K562 (cell line): ENCODE measurements at regions not wholly inside any gene's neighbourhood (a gene's known extent, or its start where the extent isn't known, plus 50 kb on each side); places are given as distances from the start of the nearest gene placed in this dataset.

Experiments
- ATAC-seq: fragments of 200-7000 bp; cut with Tn5 transposase; 3 replicates; pipeline ENCODE4 v1.9.1; 2020; ENCODE audit warnings: moderate library complexity
- BruUV-seq: library from RNA; stranded (reverse); fragments of 400-500 nt; replicated peaks from 2 replicates; lab custom pipeline; 2021; lab: Mats Ljungman, UMichigan
- CTCF ChIA-PET: fragments of 300-600 bp; formaldehyde crosslinking; extraction: SDS; loops from one replicate; lab custom pipeline; 2021; ENCODE audit warnings: low intra/inter-chr PET ratio; lab: Yijun Ruan, JAX
- POLR2A ChIA-PET: fragments of 300-600, 350-650 bp; sonication (Branson Sonifier 250); formaldehyde crosslinking; extraction: SDS; loops from one replicate; lab custom pipeline; 2021; ENCODE audit warnings: antibody characterized with exemption, inconsistent platforms; lab: Yijun Ruan, JAX
- DNase-seq, 4 experiments: peaks; one replicate each; pipeline versions ENCODE4 v3.0.0 to v3.0.0-alpha.2; 2011 to 2018; ENCODE audit warnings: low spot score in 3 of 4, mixed read lengths in 3 of 4; ENCODE audit errors: extremely low read depth in 1 of 4
- FAIRE-seq: peaks from 2 replicates; lab custom pipeline; 2011; peaks lifted over from hg19 to GRCh38; lab: Jason Lieb, UNC
- H2AFZ ChIP-seq: 2 replicates; pipeline ENCODE4 v1.6.0; 2011; ENCODE audit warnings: low read depth, low read length, control low read depth, inconsistent platforms
- H3K27ac ChIP-seq: fragments of 200-600 bp; 3 replicates; pipeline ENCODE4 v1.8.0; 2011; ENCODE audit warnings: low read depth, mild to moderate bottlenecking, control low read depth, inconsistent platforms, low read length, moderate library complexity, mixed read lengths; ENCODE audit errors: extremely low read depth
- H3K27me3 ChIP-seq, 2 experiments: fragments of 300-600 bp in 1 of 2; 2 replicates in 1 of 2; 3 replicates in 1 of 2; pipeline versions ENCODE4 v1.6.0 to v1.8.0; 2011; ENCODE audit warnings: inconsistent platforms in 2 of 2, low read length in 2 of 2, mild to moderate bottlenecking in 1 of 2, mixed read lengths in 1 of 2, moderate library complexity in 1 of 2; ENCODE audit not compliant: control insufficient read depth in 2 of 2, insufficient read depth in 2 of 2
- H3K36me3 ChIP-seq: fragments of 300-600 bp; 3 replicates; pipeline ENCODE4 v1.8.0; 2011; ENCODE audit warnings: mild to moderate bottlenecking, low read length, inconsistent platforms; ENCODE audit not compliant: control insufficient read depth, insufficient read depth
- H3K4me1 ChIP-seq, 2 experiments: fragments of 200-600 bp in 1 of 2; replicated peaks in 1 of 2; 2 replicates in 1 of 2; 3 replicates in 1 of 2; pipeline versions ENCODE4 v1.5.1 to v1.8.0; 2011; ENCODE audit warnings: inconsistent platforms in 2 of 2, low read length in 2 of 2, mild to moderate bottlenecking in 1 of 2, mixed read lengths in 1 of 2, moderate library complexity in 1 of 2; ENCODE audit not compliant: control insufficient read depth in 2 of 2, insufficient read depth in 2 of 2
- H3K4me2 ChIP-seq: 2 replicates; pipeline ENCODE4 v1.6.1; 2011; ENCODE audit warnings: low read length, control low read depth, inconsistent platforms, mixed read lengths; ENCODE audit not compliant: insufficient read depth
- H3K4me3 ChIP-seq: fragments of 200-600 bp; sonication (generic), shearing (Covaris generic); 2 replicates; pipeline ENCODE4 v1.5.1; 2016; ENCODE audit warnings: control low read depth, inconsistent platforms
- H3K79me2 ChIP-seq: fragments of 200-600 bp; 3 replicates; pipeline ENCODE4 v1.8.0; 2011; ENCODE audit warnings: low read length, inconsistent platforms; ENCODE audit not compliant: control insufficient read depth, insufficient read depth
- H3K9ac ChIP-seq, 2 experiments: 2 replicates each; pipeline versions ENCODE4 v1.6.0 to v1.6.1; 2011; ENCODE audit warnings: low read depth in 2 of 2, low read length in 2 of 2, control low read depth in 1 of 2, inconsistent platforms in 1 of 2, mild to moderate bottlenecking in 1 of 2, mixed read lengths in 1 of 2; ENCODE audit not compliant: insufficient read depth in 1 of 2
- H3K9me1 ChIP-seq: one replicate; pipeline ENCODE4 v1.6.0; 2011; ENCODE audit warnings: inconsistent platforms, mild to moderate bottlenecking, low read length, moderate library complexity; ENCODE audit not compliant: control insufficient read depth, insufficient read depth
- H3K9me3 ChIP-seq: replicated peaks from 2 replicates; pipeline ENCODE4 v1.5.1; 2011; ENCODE audit warnings: low read depth, low read length, inconsistent platforms; ENCODE audit not compliant: control insufficient read depth, insufficient read depth
- H4K20me1 ChIP-seq: replicated peaks from 2 replicates; pipeline ENCODE4 v1.6.1; 2011; ENCODE audit warnings: low read length, inconsistent platforms, mixed read lengths; ENCODE audit not compliant: control insufficient read depth, insufficient read depth
- CBX2 ChIP-seq: fragments of 200-600 bp; sonication (generic); IDR thresholded peaks from one replicate; pipeline ENCODE4 v1.6.1; 2012; ENCODE audit warnings: mild to moderate bottlenecking, low read length, inconsistent platforms; ENCODE audit not compliant: insufficient read depth, poor library complexity, severe bottlenecking
- HDAC3 ChIP-seq: fragments of 450-650 bp; IDR thresholded peaks from 2 replicates; pipeline ENCODE4 v1.6.1; 2018; ENCODE audit warnings: borderline replicate concordance, mild to moderate bottlenecking, moderate library complexity; ENCODE audit not compliant: partially characterized antibody
- KHSRP ChIP-seq: fragments of 450-650 bp; IDR thresholded peaks from 2 replicates; pipeline ENCODE4 v1.6.1; 2017
- L3MBTL2 ChIP-seq: fragments of 450-650 bp; IDR thresholded peaks from 2 replicates; pipeline ENCODE4 v1.6.1; 2016; ENCODE audit warnings: mild to moderate bottlenecking, moderate library complexity
- RAD21 ChIP-seq, 2 experiments: fragments of 250-450 bp in 1 of 2; fragments of 450-650 bp in 1 of 2; sonication (Bioruptor Pico) in 1 of 2; formaldehyde crosslinking in 1 of 2; IDR thresholded peaks in 1 of 2; conservative IDR thresholded peaks in 1 of 2; 2 replicates each; pipeline versions ENCODE4 v1.4.0 to v1.8.0; 2020 to 2022; ENCODE audit warnings: mild to moderate bottlenecking in 2 of 2, moderate library complexity in 1 of 2
- RAD51 ChIP-seq: fragments of 450-650 bp; IDR thresholded peaks from 2 replicates; pipeline ENCODE4 v1.7.1; 2016; ENCODE audit warnings: low read depth, mild to moderate bottlenecking, borderline replicate concordance
- RCOR1 ChIP-seq, 2 experiments: IDR thresholded peaks; 2 replicates each; pipeline ENCODE4 v1.6.1; 2012; ENCODE audit warnings: low read depth in 2 of 2, low read length in 2 of 2, borderline replicate concordance in 1 of 2, improper control_type of control experiment in 1 of 2
- ZC3H8 ChIP-seq: fragments of 450-650 bp; IDR thresholded peaks from 2 replicates; pipeline ENCODE4 v1.6.1; 2017
- ZNF445 ChIP-seq: fragments of 250-450 bp; sonication (Bioruptor Pico); IDR thresholded peaks from 2 replicates; pipeline ENCODE4 v1.4.0; 2020; ENCODE audit warnings: low read depth, mild to moderate bottlenecking, moderate library complexity
- WGBS: fragments of 100-300 bp; shearing (Covaris generic); methylation state at CpG from one replicate; pipeline ENCODE4 v1.1.6; 2016; ENCODE audit warnings: low coverage, mixed read lengths; ENCODE audit not compliant: insufficient coverage; ENCODE audit errors: missing lambda C conversion rate; 5-methylcytosine and 5-hydroxymethylcytosine counted together
- in situ Hi-C: fragments of 300-500 bp; cut with MboI; formaldehyde crosslinking; loops from 4 replicates; pipeline ENCODE4 v1.15.0; 2018; ENCODE audit warnings: inconsistent platforms, mixed read lengths
- intact Hi-C: fragments of 100-400 bp; cut with micrococcal nuclease; formaldehyde crosslinking; loops from 2 replicates; pipeline ENCODE4 v1.14.2; 2022
- TF ChIP-seq, protein P1 (sequence below): fragments of 150-350 bp; conservative IDR thresholded peaks from 2 replicates; pipeline ENCODE4 v1.6.1; 2014; ENCODE audit warnings: low read length
- TF ChIP-seq, protein P2 (sequence below), 2 experiments: fragments of 150-350 bp in 1 of 2; IDR thresholded peaks; 2 replicates each; pipeline ENCODE4 v1.6.1; 2012 to 2016; ENCODE audit warnings: low read depth in 2 of 2, low read length in 2 of 2, mild to moderate bottlenecking in 1 of 2, moderate library complexity in 1 of 2
- TF ChIP-seq, protein P3 (sequence below): fragments of 200-800 bp; sonication (Bioruptor generic); IDR thresholded peaks from 2 replicates; pipeline ENCODE4 v1.6.1; 2016; ENCODE audit warnings: missing genetic modification characterization, missing compliant biosample characterization

DNA sequence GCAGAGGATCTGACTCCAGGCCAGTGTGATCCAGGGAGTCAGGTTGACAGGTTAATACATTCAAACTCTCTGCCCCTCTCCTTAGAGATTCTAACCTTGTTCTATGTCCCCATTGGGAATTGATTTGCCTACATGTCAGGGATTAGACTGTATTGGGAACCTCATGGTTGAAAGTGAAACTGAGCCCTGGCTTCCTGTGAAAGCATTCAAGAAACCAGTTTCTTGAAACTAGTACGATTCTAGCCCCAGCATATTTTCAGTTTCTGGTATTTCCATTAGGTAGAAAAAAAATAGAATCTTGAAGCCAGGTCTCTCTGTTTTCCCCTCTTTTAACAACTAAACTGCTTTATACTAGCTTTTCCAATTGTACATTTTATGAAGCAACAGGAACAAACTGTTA lies 140.4 kb upstream of the ABI3BP start:
- Histone ChIP-seq H3K4me1 (no peaks in the 10 kb centered on the region; a peak in 1 of 5 replicates), H3K4me2 (no peak overlapping the region), H3K4me3 (no peak overlapping the region), H3K36me3 (no peaks in the 10 kb centered on the region), H3K27me3 (no peaks in the 10 kb centered on the region), H4K20me1 (no peaks in the 10 kb centered on the region), H3K9me1 (no peaks in the 10 kb centered on the region), H2AFZ (no peak overlapping the region), H3K79me2 (no peaks in the 10 kb centered on the region), H3K27ac (no peak overlapping the region), H3K9me3 (no peaks in the 10 kb centered on the region), H3K9ac (no peak overlapping the region)
- ChIA-PET POLR2A (no interaction called here), CTCF (no interaction called here)
- no peak for DNase-seq
- no peak for ATAC-seq
- in situ Hi-C loops (no loop called here), intact Hi-C loops (no loop called here)
- no TSS peak for BruUV-seq
- no peak for FAIRE-seq
- 29% methylated on average over 1 of the region's 1 CpG for WGBS
- no peak for TF ChIP-seq KHSRP
- no peak for TF ChIP-seq RAD51
- TF ChIP-seq RCOR1 (IDR thresholded peaks at IDR 0.05; ENCODE audit: borderline replicate concordance in 1 of 2, low read depth in 2 of 2, low read length in 2 of 2): no peak
- TF ChIP-seq, protein P1, sequence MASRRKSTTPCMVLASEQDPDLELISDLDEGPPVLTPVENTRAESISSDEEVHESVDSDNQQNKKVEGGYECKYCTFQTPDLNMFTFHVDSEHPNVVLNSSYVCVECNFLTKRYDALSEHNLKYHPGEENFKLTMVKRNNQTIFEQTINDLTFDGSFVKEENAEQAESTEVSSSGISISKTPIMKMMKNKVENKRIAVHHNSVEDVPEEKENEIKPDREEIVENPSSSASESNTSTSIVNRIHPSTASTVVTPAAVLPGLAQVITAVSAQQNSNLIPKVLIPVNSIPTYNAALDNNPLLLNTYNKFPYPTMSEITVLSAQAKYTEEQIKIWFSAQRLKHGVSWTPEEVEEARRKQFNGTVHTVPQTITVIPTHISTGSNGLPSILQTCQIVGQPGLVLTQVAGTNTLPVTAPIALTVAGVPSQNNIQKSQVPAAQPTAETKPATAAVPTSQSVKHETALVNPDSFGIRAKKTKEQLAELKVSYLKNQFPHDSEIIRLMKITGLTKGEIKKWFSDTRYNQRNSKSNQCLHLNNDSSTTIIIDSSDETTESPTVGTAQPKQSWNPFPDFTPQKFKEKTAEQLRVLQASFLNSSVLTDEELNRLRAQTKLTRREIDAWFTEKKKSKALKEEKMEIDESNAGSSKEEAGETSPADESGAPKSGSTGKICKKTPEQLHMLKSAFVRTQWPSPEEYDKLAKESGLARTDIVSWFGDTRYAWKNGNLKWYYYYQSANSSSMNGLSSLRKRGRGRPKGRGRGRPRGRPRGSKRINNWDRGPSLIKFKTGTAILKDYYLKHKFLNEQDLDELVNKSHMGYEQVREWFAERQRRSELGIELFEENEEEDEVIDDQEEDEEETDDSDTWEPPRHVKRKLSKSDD: no peak
- TF ChIP-seq, protein P2, sequence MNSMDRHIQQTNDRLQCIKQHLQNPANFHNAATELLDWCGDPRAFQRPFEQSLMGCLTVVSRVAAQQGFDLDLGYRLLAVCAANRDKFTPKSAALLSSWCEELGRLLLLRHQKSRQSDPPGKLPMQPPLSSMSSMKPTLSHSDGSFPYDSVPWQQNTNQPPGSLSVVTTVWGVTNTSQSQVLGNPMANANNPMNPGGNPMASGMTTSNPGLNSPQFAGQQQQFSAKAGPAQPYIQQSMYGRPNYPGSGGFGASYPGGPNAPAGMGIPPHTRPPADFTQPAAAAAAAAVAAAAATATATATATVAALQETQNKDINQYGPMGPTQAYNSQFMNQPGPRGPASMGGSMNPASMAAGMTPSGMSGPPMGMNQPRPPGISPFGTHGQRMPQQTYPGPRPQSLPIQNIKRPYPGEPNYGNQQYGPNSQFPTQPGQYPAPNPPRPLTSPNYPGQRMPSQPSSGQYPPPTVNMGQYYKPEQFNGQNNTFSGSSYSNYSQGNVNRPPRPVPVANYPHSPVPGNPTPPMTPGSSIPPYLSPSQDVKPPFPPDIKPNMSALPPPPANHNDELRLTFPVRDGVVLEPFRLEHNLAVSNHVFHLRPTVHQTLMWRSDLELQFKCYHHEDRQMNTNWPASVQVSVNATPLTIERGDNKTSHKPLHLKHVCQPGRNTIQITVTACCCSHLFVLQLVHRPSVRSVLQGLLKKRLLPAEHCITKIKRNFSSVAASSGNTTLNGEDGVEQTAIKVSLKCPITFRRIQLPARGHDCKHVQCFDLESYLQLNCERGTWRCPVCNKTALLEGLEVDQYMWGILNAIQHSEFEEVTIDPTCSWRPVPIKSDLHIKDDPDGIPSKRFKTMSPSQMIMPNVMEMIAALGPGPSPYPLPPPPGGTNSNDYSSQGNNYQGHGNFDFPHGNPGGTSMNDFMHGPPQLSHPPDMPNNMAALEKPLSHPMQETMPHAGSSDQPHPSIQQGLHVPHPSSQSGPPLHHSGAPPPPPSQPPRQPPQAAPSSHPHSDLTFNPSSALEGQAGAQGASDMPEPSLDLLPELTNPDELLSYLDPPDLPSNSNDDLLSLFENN (IDR thresholded peaks at IDR 0.05; ENCODE audit: low read depth in 2 of 2, low read length in 2 of 2): no peak
- TF ChIP-seq, protein P3, sequence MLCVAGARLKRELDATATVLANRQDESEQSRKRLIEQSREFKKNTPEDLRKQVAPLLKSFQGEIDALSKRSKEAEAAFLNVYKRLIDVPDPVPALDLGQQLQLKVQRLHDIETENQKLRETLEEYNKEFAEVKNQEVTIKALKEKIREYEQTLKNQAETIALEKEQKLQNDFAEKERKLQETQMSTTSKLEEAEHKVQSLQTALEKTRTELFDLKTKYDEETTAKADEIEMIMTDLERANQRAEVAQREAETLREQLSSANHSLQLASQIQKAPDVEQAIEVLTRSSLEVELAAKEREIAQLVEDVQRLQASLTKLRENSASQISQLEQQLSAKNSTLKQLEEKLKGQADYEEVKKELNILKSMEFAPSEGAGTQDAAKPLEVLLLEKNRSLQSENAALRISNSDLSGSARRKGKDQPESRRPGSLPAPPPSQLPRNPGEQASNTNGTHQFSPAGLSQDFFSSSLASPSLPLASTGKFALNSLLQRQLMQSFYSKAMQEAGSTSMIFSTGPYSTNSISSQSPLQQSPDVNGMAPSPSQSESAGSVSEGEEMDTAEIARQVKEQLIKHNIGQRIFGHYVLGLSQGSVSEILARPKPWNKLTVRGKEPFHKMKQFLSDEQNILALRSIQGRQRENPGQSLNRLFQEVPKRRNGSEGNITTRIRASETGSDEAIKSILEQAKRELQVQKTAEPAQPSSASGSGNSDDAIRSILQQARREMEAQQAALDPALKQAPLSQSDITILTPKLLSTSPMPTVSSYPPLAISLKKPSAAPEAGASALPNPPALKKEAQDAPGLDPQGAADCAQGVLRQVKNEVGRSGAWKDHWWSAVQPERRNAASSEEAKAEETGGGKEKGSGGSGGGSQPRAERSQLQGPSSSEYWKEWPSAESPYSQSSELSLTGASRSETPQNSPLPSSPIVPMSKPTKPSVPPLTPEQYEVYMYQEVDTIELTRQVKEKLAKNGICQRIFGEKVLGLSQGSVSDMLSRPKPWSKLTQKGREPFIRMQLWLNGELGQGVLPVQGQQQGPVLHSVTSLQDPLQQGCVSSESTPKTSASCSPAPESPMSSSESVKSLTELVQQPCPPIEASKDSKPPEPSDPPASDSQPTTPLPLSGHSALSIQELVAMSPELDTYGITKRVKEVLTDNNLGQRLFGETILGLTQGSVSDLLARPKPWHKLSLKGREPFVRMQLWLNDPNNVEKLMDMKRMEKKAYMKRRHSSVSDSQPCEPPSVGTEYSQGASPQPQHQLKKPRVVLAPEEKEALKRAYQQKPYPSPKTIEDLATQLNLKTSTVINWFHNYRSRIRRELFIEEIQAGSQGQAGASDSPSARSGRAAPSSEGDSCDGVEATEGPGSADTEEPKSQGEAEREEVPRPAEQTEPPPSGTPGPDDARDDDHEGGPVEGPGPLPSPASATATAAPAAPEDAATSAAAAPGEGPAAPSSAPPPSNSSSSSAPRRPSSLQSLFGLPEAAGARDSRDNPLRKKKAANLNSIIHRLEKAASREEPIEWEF: no peak
- no peak for TF ChIP-seq RAD21 (CRISPR knock-in tag; conservative IDR thresholded peaks at IDR 0.05 in 1 of 2, IDR thresholded peaks at IDR 0.05 in 1 of 2)
- no peak for TF ChIP-seq L3MBTL2
- no peak for TF ChIP-seq CBX2
- no peak for TF ChIP-seq ZNF445
- TF ChIP-seq ZC3H8: no peak
- TF ChIP-seq HDAC3: no peak
